ENCODE measurements at regions not wholly inside any gene's neighbourhood (a gene's known extent, or its start where the extent isn't known, plus 50 kb on each side); places are given as distances from the start of the nearest gene placed in this dataset.

- ChIA-PET CTCF (no interaction called here), POLR2A (no interaction called here)
- no peak for TF ChIP-seq CTBP1 (IDR thresholded peaks at IDR 0.05; ENCODE audit: borderline replicate concordance)
- no peak for TF ChIP-seq NFRKB (IDR thresholded peaks at IDR 0.05)
- TF ChIP-seq PKNOX1 (IDR thresholded peaks at IDR 0.05), result peak; percentile 84
- peak; percentile 31 for DNase-seq (ENCODE audit: extremely low spot score)
These were observed 161.7 kb downstream of the SP3 start for GRCh38 chr2:173803449-173803848.

DNA sequence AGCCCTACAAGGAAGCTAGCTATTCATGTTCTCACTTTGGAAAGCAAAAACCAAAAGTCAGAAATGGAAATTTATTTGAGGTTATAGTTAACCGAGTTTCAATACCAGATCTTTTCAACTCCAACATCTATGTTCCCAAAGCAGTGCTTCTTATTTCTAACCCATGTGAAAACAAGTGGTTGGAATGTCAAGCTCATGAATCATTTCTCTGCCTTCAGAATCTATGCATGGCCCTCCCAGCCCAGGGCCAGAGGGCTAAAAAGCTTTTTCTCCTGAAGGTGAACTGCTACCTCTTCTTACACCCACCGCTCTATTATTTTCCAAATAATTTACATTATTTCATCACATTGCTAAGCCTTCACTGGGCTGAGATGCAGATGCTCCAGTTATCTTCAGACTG lies 158.4 kb downstream of the SP3 start:
- ChIA-PET POLR2A (interaction anchor here (1.2 kb wide), 1 partner anchor 10 kb away, joined by 3 read pairs; no protein-coding TSS in a partner anchor), CTCF (no interaction called here)
- no peak for DNase-seq (ENCODE audit: extremely low spot score)
- TF ChIP-seq PKNOX1 (IDR thresholded peaks at IDR 0.05) (no peak), L3MBTL2 (conservative IDR thresholded peaks at IDR 0.05) (no peak), LEF1 (IDR thresholded peaks at IDR 0.05; ENCODE audit: borderline replicate concordance) (no peak), HDGF (IDR thresholded peaks at IDR 0.05; ENCODE audit: borderline replicate concordance) (no peak), SP1 (IDR thresholded peaks at IDR 0.05) (no peak), FOXA1 (IDR thresholded peaks at IDR 0.05) (no peak), TARDBP (IDR thresholded peaks at IDR 0.05) (no peak), FOXK2 (IDR thresholded peaks at IDR 0.05) (no peak), BHLHE40 (IDR thresholded peaks at IDR 0.05; ENCODE audit: borderline replicate concordance) (no peak), ELF4 (IDR thresholded peaks at IDR 0.05) (no peak), SUZ12 (IDR thresholded peaks at IDR 0.05) (no peak), ARNT (IDR thresholded peaks at IDR 0.05) (no peak), NFRKB (IDR thresholded peaks at IDR 0.05) (no peak), ZNF384 (IDR thresholded peaks at IDR 0.05) (no peak), FOXM1 (IDR thresholded peaks at IDR 0.05; ENCODE audit: borderline replicate concordance) (no peak), CTBP1 (IDR thresholded peaks at IDR 0.05; ENCODE audit: borderline replicate concordance) (no peak)

- CTCF ChIA-PET, result no interaction called here
- TF ChIP-seq ZNF384 (IDR thresholded peaks at IDR 0.05) (no peak), BHLHE40 (IDR thresholded peaks at IDR 0.05; ENCODE audit: borderline replicate concordance) (no peak), FOXA1 (IDR thresholded peaks at IDR 0.05) (no peak), FOXM1 (IDR thresholded peaks at IDR 0.05; ENCODE audit: borderline replicate concordance) (no peak), SP1 (IDR thresholded peaks at IDR 0.05) (no peak), L3MBTL2 (conservative IDR thresholded peaks at IDR 0.05) (no peak), ARNT (IDR thresholded peaks at IDR 0.05) (no peak), CTBP1 (IDR thresholded peaks at IDR 0.05; ENCODE audit: borderline replicate concordance) (no peak), FOXK2 (IDR thresholded peaks at IDR 0.05) (no peak), ELF4 (IDR thresholded peaks at IDR 0.05) (no peak), PKNOX1 (IDR thresholded peaks at IDR 0.05) (no peak), HDGF (IDR thresholded peaks at IDR 0.05; ENCODE audit: borderline replicate concordance) (no peak), LEF1 (IDR thresholded peaks at IDR 0.05; ENCODE audit: borderline replicate concordance) (no peak), TARDBP (IDR thresholded peaks at IDR 0.05) (no peak), SUZ12 (IDR thresholded peaks at IDR 0.05) (no peak), NFRKB (IDR thresholded peaks at IDR 0.05) (no peak)
- POLR2A ChIA-PET, result no interaction called here
These were observed 156.5 kb downstream of the SP3 start for GRCh38 chr2:173808718-173809117.

GRCh38 chr2:173812321-173812720 lies 152.9 kb downstream of the SP3 start:
- CTCF ChIA-PET, result no interaction called here
- POLR2A ChIA-PET, result no interaction called here

More at GRCh38 chr2:173808718-173809117, 156.5 kb downstream of the SP3 start:
- no peak for DNase-seq (ENCODE audit: extremely low spot score)

GRCh38 chr2:173814306-173814705 lies 150.9 kb downstream of the SP3 start:
- no peak for TF ChIP-seq FOXK2 (IDR thresholded peaks at IDR 0.05)
- no peak for TF ChIP-seq TARDBP (IDR thresholded peaks at IDR 0.05)
- no peak for TF ChIP-seq CTBP1 (IDR thresholded peaks at IDR 0.05; ENCODE audit: borderline replicate concordance)
- no peak for TF ChIP-seq NFRKB (IDR thresholded peaks at IDR 0.05)
- no peak for TF ChIP-seq BHLHE40 (IDR thresholded peaks at IDR 0.05; ENCODE audit: borderline replicate concordance)
- TF ChIP-seq LEF1 (IDR thresholded peaks at IDR 0.05; ENCODE audit: borderline replicate concordance), result no peak
- TF ChIP-seq ZNF384 (IDR thresholded peaks at IDR 0.05), result no peak
- no peak for TF ChIP-seq FOXM1 (IDR thresholded peaks at IDR 0.05; ENCODE audit: borderline replicate concordance)
- TF ChIP-seq ARNT (IDR thresholded peaks at IDR 0.05), result no peak
- TF ChIP-seq SUZ12 (IDR thresholded peaks at IDR 0.05), result no peak
- TF ChIP-seq SP1 (IDR thresholded peaks at IDR 0.05), result no peak
- TF ChIP-seq PKNOX1 (IDR thresholded peaks at IDR 0.05), result no peak
- TF ChIP-seq ELF4 (IDR thresholded peaks at IDR 0.05), result no peak
- DNase-seq (ENCODE audit: extremely low spot score), result no peak
- CTCF ChIA-PET, result no interaction called here
- POLR2A ChIA-PET, result no interaction called here

More at GRCh38 chr2:173812321-173812720, 152.9 kb downstream of the SP3 start:
- no peak for DNase-seq (ENCODE audit: extremely low spot score)
- TF ChIP-seq TARDBP (IDR thresholded peaks at IDR 0.05) (no peak), SP1 (IDR thresholded peaks at IDR 0.05) (no peak), HDGF (IDR thresholded peaks at IDR 0.05; ENCODE audit: borderline replicate concordance) (no peak), SUZ12 (IDR thresholded peaks at IDR 0.05) (no peak), FOXK2 (IDR thresholded peaks at IDR 0.05) (no peak), ZNF384 (IDR thresholded peaks at IDR 0.05) (no peak), BHLHE40 (IDR thresholded peaks at IDR 0.05; ENCODE audit: borderline replicate concordance) (no peak)

DNA sequence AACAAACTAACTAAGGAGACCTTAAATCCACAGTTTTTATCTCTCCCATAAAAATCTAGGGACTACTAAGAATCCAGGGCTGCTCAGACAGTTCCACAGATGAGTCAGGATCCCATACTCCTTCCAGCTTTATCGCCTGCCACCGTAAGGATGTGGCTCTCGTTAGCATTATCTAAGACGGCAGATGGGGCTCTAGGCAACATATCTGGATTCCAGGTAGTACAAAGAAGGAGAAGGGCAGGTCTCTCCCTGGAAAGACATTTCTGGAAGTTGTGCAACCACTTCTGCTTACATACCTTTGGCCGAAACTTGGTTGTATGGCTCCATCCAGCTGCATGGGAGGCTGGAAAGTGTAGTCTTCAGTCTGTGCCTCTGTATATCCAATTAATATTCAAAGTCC lies 149.4 kb downstream of the SP3 start:
- ChIA-PET CTCF (no interaction called here), POLR2A (interaction anchor here (1.2 kb wide), 1 partner anchor 9 kb away, joined by 3 read pairs; no protein-coding TSS in a partner anchor)
- TF ChIP-seq HDGF (IDR thresholded peaks at IDR 0.05; ENCODE audit: borderline replicate concordance) (no peak), SUZ12 (IDR thresholded peaks at IDR 0.05) (no peak), ARNT (IDR thresholded peaks at IDR 0.05) (no peak), PKNOX1 (IDR thresholded peaks at IDR 0.05) (no peak), FOXK2 (IDR thresholded peaks at IDR 0.05) (no peak), FOXM1 (IDR thresholded peaks at IDR 0.05; ENCODE audit: borderline replicate concordance) (no peak), L3MBTL2 (conservative IDR thresholded peaks at IDR 0.05) (no peak), NFRKB (IDR thresholded peaks at IDR 0.05) (no peak), TARDBP (IDR thresholded peaks at IDR 0.05) (no peak), ZNF384 (IDR thresholded peaks at IDR 0.05) (no peak)
- DNase-seq (ENCODE audit: extremely low spot score), result no peak
